Uterus (tissue), 3 donors: ENCODE measurements at regions not wholly inside any gene's neighbourhood (a gene's known extent, or its start where the extent isn't known, plus 50 kb on each side); places are given as distances from the start of the nearest gene placed in this dataset.

Source experiments
- DNase-seq, 2 donors: peaks; one replicate each; pipeline ENCODE4 v3.0.0-alpha.2; 2019 to 2020
- H3K27ac ChIP-seq, 2 donors: fragments of 200-600 bp; sonication (generic); 1 replicate in 1 of 2; 2 replicates in 1 of 2; pipeline ENCODE4 v1.5.1; 2016 to 2018
- H3K27me3 ChIP-seq, 2 donors: fragments of 200-600 bp; sonication (generic); one replicate each; pipeline ENCODE4 v1.5.1; 2018 to 2019; ENCODE audit warnings: control low read depth in 1 of 2
- H3K36me3 ChIP-seq, 2 donors: fragments of 200-600 bp; sonication (generic); one replicate each; pipeline ENCODE4 v1.5.1; 2019; ENCODE audit warnings: control low read depth in 1 of 2
- H3K4me1 ChIP-seq, 2 donors: fragments of 200-600 bp; sonication (generic); one replicate each; pipeline ENCODE4 v1.5.1; 2018 to 2019; ENCODE audit warnings: control low read depth in 1 of 2
- H3K4me3 ChIP-seq, 2 donors: fragments of 200-600 bp; sonication (generic); 1 replicate in 1 of 2; 2 replicates in 1 of 2; pipeline ENCODE4 v1.5.1; 2018 to 2019; ENCODE audit warnings: mild to moderate bottlenecking in 1 of 2
- H3K9me3 ChIP-seq, 2 donors: fragments of 200-600 bp; sonication (generic); one replicate each; pipeline ENCODE4 v1.5.1; 2019; ENCODE audit warnings: control low read depth in 1 of 2
- POLR2A ChIP-seq, 2 donors: fragments of 450-650 bp; IDR thresholded peaks; one replicate each; pipeline ENCODE4 v1.6.1; 2016; ENCODE audit warnings: antibody characterized with exemption in 2 of 2, mild to moderate bottlenecking in 1 of 2, moderate library complexity in 1 of 2
- intact Hi-C: fragments of 100-400 bp; cut with DNase I; formaldehyde crosslinking; loops from one replicate; pipeline ENCODE4 v1.15.1; 2023; ENCODE audit warnings: low total_unique reads
- TF ChIP-seq, protein P1 (sequence below), 4 experiments: fragments of 200-600 bp in 2 of 4; fragments of 450-650 bp in 2 of 4; sonication (generic) in 2 of 4; IDR thresholded peaks; one replicate each; pipeline ENCODE4 v1.5.1; 2016 to 2019; ENCODE audit warnings: antibody characterized with exemption in 4 of 4, mild to moderate bottlenecking in 2 of 4, moderate library complexity in 1 of 4
- donor health status: DM: yes; HTN: yes; CAD: no.

DNA sequence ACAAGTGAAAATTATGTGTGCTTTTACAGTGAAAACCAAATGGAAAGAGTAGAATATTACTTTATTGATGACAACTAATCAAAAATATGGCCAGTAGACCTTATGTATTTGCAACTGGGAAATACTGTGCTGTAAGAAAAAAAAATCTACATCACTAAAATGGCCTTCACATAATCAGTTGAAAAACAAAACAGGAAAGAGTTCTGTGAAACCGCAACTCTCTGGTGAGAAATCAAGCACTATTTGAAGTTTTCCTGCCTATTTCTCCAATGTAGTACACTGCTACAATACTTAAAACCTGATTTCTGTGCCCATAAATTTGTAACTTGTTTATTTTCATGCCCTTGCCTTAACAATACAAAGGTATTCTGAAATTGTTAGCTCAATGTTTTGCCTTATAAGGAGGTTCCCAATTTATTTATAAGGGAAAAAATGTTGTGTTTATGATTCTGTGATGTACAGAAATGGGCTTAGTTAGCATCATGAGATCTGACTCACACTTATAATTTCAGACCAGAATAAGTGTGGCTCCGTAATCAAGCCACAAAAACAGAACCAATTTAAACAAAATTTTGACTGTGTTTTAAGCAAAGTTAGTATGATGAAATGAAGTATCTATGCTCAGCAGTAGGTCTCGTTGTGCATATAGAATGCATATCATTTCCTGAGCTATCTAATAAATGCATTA lies 147.1 kb downstream of the FAT4 start:
- Histone ChIP-seq H3K4me1 (no peaks in the 10 kb centered on the region), H3K4me3 (no peak overlapping the region), H3K27me3 (no peaks in the 10 kb centered on the region), H3K9me3 (no peaks in the 10 kb centered on the region), H3K27ac (no peak overlapping the region), H3K36me3 (no peaks in the 10 kb centered on the region)
- intact Hi-C loops, result no loop called here
- DNase-seq, result no peak
- TF ChIP-seq POLR2A (IDR thresholded peaks at IDR 0.05), result no peak
- TF ChIP-seq, protein P1, sequence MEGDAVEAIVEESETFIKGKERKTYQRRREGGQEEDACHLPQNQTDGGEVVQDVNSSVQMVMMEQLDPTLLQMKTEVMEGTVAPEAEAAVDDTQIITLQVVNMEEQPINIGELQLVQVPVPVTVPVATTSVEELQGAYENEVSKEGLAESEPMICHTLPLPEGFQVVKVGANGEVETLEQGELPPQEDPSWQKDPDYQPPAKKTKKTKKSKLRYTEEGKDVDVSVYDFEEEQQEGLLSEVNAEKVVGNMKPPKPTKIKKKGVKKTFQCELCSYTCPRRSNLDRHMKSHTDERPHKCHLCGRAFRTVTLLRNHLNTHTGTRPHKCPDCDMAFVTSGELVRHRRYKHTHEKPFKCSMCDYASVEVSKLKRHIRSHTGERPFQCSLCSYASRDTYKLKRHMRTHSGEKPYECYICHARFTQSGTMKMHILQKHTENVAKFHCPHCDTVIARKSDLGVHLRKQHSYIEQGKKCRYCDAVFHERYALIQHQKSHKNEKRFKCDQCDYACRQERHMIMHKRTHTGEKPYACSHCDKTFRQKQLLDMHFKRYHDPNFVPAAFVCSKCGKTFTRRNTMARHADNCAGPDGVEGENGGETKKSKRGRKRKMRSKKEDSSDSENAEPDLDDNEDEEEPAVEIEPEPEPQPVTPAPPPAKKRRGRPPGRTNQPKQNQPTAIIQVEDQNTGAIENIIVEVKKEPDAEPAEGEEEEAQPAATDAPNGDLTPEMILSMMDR (IDR thresholded peaks at IDR 0.05), result no peak

DNA sequence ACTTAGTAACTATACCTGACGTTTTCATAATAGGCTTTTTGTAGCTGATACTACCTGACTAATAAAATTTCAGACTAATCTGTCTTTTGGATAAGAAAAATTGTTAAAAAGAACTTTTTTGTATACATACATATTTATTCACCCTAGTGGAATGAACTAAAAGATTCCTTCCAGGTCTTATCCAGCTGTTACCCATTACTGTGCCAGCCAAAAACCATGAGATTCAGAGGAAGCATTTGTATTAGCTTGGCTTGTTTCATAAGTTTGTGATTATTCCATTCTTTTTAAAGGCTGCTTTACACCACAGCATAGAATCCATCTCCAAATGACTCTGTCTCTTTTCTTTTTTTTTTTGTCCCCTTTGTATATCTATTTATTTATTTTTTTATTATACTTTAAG lies 149.4 kb downstream of the FAT4 start:
- no peaks in the 10 kb centered on the region for H3K4me1 ChIP-seq
- H3K27me3 ChIP-seq, result no peaks in the 10 kb centered on the region
- intact Hi-C loops, result no loop called here
- no peak for DNase-seq
- H3K36me3 ChIP-seq, result no peaks in the 10 kb centered on the region
- H3K9me3 ChIP-seq, result no peaks in the 10 kb centered on the region
- no peak overlapping the region for H3K4me3 ChIP-seq
- TF ChIP-seq POLR2A (IDR thresholded peaks at IDR 0.05), result no peak
- TF ChIP-seq, protein P1 (IDR thresholded peaks at IDR 0.05), result no peak
- no peak overlapping the region for H3K27ac ChIP-seq

DNA sequence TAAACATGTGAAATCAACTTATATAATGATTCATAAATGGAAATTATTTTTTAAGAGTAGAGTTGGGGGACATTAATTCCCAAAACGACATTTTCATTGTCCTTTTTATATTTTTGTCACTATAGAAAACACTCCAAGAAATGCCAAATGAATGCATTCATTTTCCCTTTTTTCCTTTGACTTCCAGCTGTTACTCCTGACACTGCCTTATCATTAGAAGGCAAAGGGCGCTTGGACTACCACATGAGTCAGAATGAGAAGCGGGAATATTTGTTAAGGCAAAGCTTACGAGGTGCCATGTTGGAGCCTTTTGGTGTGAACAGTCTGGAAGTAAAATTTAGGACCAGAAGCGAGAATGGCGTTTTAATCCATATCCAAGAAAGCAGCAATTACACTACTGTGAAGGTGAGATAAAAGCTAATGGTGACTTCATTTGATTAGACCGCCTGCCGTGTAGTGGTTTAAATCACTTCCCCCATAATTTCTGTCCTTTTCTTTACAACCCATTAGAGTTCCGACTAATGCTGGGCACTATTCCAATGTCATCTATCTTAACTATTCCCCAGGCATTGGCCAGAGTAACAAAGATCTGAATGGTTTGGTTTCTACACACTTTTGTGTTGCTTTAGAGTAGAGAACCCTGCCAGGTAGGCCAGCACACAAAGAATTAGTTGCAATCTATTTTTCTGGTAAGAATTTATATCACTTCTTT lies 166.7 kb downstream of the FAT4 start:
- H3K9me3 ChIP-seq, result no peaks in the 10 kb centered on the region
- H3K36me3 ChIP-seq, result no peaks in the 10 kb centered on the region
- H3K27ac ChIP-seq, result no peak overlapping the region
- H3K4me1 ChIP-seq, result no peaks in the 10 kb centered on the region
- H3K4me3 ChIP-seq, result no peak overlapping the region
- intact Hi-C loops, result no loop called here
- H3K27me3 ChIP-seq, result no peaks in the 10 kb centered on the region
- no peak for DNase-seq
- no peak for TF ChIP-seq POLR2A (IDR thresholded peaks at IDR 0.05)
- TF ChIP-seq, protein P1 (IDR thresholded peaks at IDR 0.05), result no peak

DNA sequence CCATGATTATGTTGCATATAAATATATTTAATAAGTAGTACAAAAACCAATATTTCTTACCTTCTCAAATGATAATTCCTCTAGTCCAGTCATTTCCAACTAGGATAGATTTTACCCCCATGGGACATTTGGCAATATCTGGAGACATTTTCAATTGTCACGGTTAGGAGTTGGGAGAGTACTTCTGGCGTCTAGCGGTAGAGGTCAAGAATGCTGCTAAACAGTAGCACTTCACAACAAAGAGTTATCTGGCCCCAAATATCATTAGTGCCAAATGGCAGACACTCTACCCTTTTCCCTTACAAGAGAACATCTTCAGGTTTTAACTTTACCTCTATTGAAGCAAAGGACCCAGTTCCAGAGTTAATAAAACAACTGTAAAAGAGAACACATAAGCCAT lies 168.1 kb downstream of the FAT4 start:
- Histone ChIP-seq H3K27me3 (no peaks in the 10 kb centered on the region), H3K4me1 (no peaks in the 10 kb centered on the region), H3K36me3 (no peaks in the 10 kb centered on the region), H3K9me3 (no peaks in the 10 kb centered on the region), H3K4me3 (no peak overlapping the region), H3K27ac (no peak overlapping the region)
- no peak for TF ChIP-seq POLR2A (IDR thresholded peaks at IDR 0.05)
- TF ChIP-seq, protein P1 (IDR thresholded peaks at IDR 0.05), result no peak
- no peak for DNase-seq
- intact Hi-C loops, result no loop called here

DNA sequence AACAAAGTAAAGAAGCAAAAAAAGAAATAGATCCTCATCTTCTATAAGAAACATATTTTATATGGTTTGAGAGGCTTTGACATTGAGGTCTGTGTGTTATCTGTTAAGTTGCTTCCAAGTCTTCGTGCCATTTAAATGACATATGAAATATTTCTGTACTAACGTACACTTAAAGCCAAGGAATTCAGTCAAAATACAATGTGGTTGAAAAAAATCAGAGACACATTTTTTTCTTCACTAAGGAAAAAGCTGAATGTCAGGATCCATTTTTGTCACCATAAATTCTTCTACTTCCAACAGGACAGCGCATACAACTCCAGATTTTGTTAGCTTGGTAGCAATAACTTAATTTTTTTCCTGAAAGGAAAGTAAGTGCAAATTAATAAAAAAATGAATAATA lies 168.5 kb downstream of the FAT4 start:
- intact Hi-C loops, result no loop called here
- Histone ChIP-seq H3K4me1 (no peaks in the 10 kb centered on the region), H3K9me3 (no peaks in the 10 kb centered on the region), H3K36me3 (no peaks in the 10 kb centered on the region), H3K27ac (no peak overlapping the region), H3K27me3 (no peaks in the 10 kb centered on the region), H3K4me3 (no peak overlapping the region)
- no peak for DNase-seq
- TF ChIP-seq, protein P1 (IDR thresholded peaks at IDR 0.05), result no peak
- TF ChIP-seq POLR2A (IDR thresholded peaks at IDR 0.05), result no peak
